HG03064 (cell line): ENCODE measurements at regions not wholly inside any gene's neighbourhood (a gene's known extent, or its start where the extent isn't known, plus 50 kb on each side); places are given as distances from the start of the nearest gene placed in this dataset.

Experiments
- ATAC-seq: cut with Tn5 transposase; IDR thresholded peaks from one replicate; pipeline ENCODE4 v1.9.1; 2021; ENCODE audit warnings: low read depth; ENCODE audit not compliant: unreplicated experiment

DNA sequence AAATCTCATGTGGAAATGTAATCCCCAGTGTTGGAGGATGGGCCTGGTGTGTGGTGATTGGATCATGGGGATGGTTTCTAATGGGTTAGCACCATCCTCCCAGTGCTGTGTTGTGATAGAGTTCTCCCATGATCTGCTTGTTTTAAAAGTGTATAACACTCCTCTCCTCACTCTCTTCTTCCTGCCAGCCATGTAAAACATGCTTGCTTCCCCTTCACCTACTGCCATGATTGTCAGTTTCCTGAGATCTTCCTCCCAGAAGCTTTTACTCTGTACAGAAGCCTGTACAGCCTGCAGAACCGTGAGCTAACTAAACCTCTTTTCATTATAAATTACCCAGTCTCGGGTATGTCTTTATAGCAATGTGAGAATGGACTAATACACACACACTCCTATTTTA, 499.1 kb downstream of the RASEF start:
- ATAC-seq: no peak

DNA sequence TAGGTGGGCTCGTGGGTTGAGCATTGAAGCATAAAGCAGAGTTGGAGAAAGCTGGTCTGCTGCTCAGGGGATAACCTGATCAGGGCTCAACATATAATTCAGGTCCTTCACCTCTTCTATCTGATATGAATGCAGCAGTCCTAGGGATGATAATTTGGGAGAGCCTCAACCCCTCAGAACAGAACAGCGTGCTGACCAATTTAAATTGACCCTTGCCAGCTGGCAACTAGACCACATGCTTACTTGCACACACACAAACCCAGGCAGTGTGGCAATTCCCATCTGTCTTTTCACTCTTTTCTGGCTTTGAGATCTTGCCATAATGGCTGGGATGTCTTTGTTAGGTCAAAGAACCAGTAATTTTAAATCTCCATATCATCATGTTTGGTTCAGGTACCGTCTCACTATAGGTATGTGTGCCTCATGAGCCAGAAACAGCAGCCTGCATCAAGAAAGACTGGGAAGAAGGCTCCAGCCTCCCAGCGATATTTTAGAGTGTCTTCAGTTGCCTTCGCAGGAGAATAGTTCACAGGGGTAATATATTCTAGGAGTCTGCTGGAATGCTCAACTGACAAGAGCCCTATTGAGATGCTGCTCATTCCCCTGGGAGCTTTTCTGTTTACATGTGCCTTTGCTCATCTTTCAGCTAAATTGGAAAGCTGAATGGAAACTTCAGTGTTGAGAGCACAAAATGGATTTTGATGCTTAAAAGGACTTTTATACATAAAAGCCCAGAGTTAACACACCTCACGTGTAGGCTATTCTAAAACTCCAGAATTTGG, 497.6 kb downstream of the RASEF start:
- no peak for ATAC-seq

DNA sequence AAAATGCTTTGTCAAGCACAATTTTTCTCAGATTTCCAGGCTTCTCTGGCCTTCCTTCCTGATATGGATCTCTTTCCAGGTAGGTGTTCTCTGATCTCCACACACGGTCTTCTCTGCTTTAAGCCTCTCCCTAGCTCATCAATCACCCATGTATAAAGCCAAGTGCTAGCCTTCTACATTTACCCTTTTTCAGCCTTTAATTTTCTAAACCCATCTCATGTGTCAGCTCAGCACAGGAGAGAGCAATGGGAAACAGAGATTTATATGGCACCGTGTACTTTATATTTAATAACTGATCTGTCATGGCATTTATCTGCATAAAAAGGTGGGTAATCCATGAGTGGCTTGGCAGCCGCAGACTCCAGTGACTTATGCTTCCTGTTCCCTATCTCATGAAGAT, 495.0 kb downstream of the RASEF start:
- no peak for ATAC-seq

DNA sequence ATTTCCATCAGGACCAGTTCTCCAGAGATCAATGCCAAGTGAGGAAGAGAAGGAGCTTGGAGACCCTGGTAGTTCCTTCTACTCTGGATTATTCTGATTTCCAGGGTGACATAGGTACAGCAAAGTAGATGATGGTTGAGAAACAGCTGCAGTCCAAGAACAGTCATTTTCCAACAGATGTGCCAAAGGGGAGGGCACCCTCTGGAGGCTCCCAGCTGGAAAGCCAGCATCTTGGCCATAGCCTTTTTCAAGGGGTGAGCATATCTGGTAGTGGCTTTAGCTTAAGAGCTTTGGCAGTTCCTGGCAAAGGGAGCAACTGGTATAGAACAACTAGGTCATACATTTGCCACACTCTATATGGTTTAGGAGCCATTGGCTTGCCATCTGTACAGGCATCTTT, 492.7 kb downstream of the RASEF start:
- no peak for ATAC-seq

DNA sequence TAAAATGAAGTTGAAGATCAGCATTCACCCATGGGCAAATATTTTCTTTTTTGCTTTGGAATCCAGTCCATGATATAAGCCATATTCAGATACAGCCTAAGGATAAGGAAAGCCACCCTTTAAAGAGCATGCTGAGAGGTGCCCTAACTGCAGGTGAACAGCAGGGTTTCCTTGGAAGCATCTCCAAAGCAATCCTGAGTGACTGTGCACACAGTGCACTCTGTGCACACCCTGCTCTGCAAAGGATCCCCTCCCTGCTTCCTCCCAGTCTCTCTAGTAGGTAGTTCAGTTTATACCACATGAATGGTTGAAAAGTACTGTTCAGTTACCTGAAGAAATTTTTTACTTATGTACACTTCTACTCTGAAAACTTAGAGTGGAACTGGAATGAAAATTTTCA, 491.4 kb downstream of the RASEF start:
- no peak for ATAC-seq

DNA sequence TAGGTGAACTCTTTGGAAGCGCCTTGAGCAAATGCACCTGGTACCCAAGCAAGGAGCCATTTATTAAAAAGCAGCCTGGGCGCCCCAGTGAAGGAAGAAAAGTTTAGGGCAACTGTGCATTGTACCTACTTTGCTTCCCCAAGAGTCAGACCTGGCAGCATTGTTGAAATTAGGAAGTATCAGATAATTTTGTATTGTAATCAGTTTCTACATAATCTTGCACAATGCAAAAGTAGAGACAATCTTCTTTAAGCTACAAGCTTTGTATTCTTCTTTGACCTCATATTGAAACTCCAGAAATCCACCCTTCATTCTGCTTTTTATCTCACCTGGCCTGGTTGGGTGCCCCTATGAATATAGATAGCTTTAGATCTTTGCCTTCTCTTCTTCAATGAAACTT, 490.8 kb downstream of the RASEF start:
- no peak for ATAC-seq

DNA sequence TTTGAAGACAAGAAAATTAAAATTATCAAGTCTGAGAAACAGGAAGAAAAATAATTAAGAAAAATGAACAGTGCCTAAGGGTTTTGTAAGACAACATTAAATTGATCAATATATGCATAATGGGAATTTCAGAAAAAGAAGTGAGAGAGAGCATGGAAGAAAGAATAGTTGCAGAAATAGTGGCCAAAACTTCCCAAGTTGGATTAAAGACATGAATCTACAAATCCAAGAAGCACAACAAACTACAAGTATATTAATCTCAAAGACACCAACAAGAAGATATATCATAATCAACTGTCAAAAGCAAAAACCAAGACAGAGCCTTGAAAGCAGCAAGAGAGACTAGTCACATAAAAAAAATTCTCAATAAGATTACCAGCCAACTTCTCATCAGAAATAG, 488.0 kb downstream of the RASEF start:
- no peak for ATAC-seq

DNA sequence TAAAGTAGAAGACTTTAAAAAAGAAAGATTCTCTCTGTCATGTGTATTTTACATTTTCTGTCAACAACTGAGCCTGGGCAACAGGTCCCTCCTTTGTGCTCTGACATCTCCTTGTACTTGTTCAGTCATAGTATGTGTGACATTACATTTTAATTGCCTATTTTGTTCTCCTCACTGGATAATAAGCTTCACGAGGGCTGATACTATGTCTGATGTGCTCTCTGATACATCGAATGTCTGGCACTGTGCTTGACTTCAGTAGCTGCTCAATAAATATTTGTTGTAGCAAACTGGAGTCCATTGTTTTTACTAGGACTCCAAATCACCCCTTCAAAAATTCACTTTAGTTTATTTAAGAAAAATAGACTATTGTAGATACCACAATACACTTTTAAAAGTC, 482.0 kb downstream of the RASEF start:
- ATAC-seq: no peak

DNA sequence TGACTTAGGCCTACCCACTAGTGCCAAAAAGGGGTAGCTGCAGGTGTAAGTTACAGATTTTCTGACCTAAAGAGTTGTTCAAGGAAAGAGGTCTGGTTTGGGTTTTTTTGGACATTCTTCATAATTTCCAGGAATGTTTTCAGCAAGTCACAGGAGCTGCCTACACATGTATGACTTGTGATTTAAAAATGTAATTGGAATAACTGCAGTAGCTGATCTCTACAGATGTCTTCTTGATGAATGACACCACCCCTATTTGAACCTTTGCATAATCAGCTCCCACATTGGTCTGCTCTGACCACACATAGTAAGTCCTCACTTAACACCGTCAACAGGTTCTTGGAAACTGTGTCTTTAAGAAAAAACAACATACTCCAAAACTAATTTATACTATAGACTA, 481.4 kb downstream of the RASEF start:
- no peak for ATAC-seq

DNA sequence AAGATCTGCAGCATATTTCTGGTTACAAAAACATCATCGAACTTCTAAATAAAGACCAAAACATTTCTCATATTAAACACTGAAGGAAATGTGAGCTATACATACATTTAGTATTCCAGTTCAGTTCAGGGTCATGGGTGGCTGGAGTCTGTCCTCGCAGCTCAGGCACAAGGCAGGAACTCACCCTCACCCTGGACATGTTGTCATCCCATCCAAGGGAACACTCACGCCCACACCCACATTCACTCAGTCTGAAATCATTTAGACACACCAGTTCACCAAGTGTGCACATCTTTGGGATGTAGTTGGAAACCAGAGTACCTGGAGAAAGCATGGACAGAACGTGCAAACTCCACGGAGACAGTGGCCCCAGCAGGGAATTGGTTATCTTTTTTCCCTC, 481.0 kb downstream of the RASEF start:
- no peak for ATAC-seq

DNA sequence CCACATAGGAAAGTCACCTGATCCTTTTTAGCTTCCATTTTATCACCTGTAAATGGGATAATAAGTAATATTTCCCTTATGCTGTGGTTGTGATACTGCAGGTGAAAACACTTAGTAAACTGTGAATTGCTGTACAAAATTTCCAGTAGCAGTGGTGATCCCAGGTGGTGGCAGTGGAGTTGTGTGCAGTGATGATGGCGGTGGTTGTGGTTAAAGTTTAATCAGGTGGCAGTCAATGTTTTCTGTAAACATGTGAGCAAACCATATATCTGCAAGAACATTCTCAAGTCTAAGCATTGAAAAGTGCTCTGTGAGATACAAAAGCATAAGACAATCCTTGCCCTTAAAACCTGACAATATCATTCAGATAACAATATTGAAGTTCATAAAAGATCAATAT, 480.2 kb downstream of the RASEF start:
- no peak for ATAC-seq

DNA sequence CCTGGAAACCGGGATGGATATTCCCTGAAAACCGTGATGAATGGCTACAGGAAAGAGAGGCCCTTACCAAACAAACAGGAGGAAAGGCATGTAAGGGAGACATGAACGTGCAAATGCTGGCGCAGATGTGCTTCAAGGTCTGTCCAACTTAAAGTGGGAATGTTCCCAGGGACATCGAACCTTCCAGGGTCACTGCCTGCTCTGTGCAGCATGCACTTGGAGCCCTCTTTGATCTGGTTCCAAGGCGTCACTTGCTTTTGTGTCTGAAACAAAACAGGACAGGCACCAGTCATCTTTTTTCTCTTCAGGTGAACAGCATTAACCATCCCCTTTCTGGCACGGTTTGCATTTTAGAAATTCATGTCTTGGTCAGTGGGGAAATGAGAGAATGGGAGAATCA, 479.4 kb downstream of the RASEF start:
- no peak for ATAC-seq

DNA sequence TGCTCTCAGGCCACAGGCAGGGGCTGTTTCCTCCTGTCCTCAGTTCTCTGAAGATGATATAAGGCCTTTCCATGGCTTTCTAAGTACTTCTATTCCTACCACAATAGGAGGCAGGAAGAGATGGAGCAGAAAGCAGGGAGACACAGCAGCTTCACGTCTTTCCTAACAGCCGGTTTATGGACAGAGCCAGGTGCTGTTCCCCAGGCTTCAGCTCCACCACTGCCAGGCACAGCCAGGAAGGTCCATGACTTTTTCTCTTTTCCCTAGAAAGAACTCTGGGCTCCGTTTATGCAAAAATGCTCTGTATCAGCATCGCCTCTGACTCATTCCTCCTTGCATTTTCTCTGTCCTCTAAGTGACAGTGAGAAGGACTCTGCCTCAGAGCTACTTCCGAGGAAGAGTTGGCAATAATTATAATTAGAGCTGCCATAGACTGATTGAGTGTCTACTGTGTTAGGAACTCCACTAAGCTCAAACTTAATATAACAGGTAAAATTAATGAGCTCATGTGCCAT, 478.5 kb downstream of the RASEF start:
- no peak for ATAC-seq

DNA sequence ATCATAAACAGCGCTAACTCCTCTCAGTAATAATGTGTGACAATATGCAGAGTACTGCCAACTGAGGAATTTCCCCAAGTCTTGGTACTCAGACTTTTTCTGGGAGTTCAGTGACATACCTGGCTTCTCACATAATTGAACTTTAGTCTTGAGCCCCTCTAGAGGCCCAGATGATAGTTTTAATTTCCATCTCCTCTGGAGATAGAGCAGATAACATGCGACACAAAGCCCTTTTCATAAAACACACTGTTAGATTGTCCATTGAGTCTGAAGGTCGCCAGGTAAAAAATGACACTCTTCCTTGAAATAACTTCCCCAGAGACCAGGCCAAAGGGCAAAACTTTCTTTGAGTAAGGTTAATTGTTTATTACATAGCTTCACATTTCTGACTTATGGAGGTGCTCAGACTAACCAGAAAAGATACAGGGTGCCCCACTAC, 476.0 kb downstream of the RASEF start:
- ATAC-seq: no peak

DNA sequence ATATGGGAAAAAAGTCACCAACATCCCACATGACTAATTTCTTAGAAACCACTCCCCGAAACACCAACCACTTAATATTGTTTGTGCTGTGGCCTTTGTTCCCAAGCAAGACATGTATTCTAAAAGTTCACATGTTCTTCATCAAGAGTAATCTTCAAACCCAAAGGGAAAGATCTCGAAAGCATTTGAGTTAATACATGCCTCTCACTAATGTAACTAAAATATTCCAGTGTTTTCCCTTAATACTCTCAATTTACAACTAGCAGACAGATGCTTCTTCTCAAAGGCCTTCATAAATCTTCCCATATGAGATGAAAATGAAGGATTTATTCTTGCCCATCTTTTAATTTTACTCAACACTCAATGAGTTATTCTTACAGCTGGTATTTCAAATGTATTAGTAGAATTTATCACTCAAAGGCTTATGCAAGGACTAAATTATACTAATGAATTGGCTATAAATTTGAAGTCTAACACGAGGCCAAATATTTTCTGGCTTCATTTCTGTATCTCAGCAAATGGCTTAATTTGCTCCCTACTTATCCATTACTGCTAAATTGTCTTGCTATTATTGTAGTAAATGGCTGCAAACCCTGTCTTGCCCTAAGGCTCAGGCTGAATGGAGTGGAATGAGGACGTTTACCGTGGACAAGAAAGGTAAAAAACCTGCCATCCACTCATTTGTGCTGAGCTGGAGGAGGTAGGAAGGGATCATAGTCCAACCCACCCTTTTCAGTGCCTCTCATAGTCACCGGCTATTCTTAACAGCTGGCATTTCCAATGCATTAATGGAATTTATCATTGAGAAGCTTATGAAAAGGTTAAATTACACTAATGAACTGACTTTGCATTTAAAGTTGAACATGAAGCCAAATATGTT, 474.4 kb downstream of the RASEF start:
- ATAC-seq: no peak

DNA sequence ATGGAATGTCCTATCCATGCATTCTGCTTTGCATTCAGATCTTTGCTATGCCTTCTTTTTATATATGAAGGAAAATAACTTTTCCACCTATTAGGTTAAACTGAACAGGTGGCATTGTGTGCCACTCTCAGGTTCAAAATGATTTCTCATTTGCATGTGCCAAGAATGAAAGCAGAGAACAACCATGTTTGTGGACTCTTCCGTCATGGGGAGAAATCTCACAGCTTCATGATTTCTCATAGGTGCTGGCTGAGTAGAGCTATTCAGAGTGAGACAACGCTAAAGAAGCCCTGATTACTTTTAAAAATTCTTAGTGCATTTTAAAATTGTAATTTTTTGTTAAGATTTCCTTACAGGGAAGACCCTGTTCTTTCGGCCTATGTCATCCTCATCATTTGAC, 472.1 kb downstream of the RASEF start:
- no peak for ATAC-seq

DNA sequence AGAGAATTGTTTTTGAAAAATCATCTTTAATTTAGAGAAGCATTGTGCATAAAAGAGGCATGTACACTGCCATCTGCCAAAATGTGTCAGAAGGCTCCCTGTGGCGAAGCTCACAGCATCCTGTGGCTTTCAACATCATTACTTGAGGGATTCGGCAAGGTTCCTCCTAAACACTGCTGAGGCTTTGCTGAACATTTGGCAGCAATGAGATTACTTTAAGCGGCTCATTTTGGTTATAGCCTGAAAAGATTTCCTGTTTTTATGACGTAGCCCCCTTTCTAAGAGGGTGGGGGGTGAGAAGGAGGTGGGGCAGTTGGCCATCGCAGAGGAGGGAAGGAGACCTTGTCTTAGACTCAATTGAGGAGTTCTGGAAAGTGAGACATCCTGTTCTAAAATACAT, 469.4 kb downstream of the RASEF start:
- no peak for ATAC-seq

DNA sequence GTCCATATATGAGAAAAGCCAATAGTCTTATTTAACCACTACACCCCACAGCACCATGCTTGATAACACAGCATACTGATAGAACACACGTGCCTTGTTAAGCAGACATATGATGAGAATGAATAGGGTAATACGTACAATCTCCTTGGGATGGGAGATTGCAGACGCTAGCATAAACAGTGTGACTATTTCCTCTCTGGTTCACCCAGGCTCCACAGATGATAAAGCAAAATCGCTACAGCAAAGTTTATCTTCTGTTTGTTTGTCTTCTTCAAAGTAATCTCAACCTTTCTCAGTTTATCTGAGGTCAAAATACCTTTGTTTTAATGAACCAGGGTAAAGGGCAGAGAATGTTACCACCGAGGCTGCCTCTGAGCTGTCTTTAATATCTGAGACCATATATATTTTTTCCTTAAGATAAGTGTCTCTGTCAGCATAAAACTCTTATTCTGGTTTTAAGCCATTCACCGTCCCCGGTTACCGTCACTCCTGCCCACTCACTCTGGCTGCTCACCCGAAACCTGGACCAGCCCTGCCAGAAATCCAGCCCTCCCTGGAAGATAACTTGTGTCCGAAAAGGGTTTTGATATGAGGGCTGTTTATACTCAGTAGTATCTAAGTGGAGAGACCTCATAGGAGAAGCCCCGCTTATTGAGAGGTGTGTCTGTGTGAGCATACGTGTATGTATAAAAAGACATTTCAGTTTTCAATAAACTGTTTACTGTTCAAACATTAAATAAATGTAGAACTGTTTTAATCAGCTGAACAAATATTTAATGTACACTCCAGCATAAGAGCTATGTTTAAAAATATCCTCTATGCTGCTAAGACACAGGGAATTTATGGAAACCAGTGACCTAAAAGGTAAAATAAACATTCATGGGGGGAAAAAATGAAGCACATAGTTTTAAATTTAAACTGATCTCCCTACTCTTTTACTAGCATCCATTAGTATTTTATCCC, 465.4 kb downstream of the RASEF start:
- ATAC-seq: no peak

DNA sequence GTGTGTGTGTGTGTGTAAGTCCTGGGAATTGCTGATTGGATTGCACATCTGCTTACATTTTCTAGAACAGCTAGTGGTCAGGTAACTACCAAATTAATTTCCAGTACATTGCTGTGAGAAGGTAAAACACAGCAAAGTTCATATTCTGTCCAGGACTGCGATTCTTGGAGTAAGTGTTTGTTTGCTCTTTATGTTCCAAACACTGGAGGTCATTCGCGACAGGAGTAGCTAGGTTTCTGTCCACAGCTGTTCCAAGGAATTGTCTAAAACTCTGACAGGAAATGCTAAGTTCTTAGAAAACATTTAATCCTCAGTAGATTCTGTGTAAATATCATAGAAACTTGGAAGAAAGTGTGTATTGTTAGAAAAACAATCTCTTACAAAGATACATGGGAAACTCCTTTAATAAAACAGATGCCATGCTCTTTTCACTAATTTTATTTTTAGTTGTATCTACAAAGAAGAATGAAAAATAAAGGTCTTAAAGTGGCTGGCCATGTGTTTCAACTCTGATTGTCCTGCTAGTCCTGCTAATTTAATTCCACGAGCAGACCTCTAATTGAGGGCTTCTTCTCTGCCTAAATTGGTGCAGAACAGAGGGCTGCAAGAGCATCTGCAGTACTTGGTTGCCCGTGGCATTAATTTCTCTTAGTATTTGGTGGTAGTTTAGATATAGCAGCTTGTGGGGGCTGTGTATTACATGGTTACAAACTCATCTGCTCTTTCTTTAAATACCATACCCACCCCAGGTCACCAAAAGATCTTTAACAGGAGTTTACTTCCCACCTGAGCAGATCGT, 464.5 kb downstream of the RASEF start:
- no peak for ATAC-seq
